ENCODE measurements at regions not wholly inside any gene's neighbourhood (a gene's known extent, or its start where the extent isn't known, plus 50 kb on each side); places are given as distances from the start of the nearest gene placed in this dataset.

- TF ChIP-seq GATA2 (IDR thresholded peaks at IDR 0.05; ENCODE audit: low read depth, low read length) = no peak
- no peak for TF ChIP-seq GATA3 (IDR thresholded peaks at IDR 0.05; ENCODE audit: low read depth, low read length)
Observed at GRCh38 chr1:83766241-83766691, 232.7 kb downstream of the TTLL7 start.
